HG03520 (cell line): ENCODE measurements at regions not wholly inside any gene's neighbourhood (a gene's known extent, or its start where the extent isn't known, plus 50 kb on each side); places are given as distances from the start of the nearest gene placed in this dataset.
"Not testable (repeated sequence)": the region's sequence is repeated elsewhere in the genome, so short reads cannot be mapped to it uniquely, and the experiment has no call there.

Experiments used
- ATAC-seq: cut with Tn5 transposase; IDR thresholded peaks from one replicate; pipeline ENCODE4 v1.9.1; 2021; ENCODE audit warnings: mild to moderate bottlenecking, moderate library complexity; ENCODE audit not compliant: unreplicated experiment

- ATAC-seq: no peak
Measured at GRCh38 chr4:13922873-13923645, 295.5 kb upstream of the BOD1L1 start.

- not testable (repeated sequence) for ATAC-seq
Measured at GRCh38 chr4:13924900-13925299, 297.4 kb upstream of the BOD1L1 start.

- ATAC-seq: no peak
Measured at GRCh38 chr4:13928214-13928613, 300.7 kb upstream of the BOD1L1 start.

- no peak for ATAC-seq
Measured at GRCh38 chr4:13930155-13930554, 302.6 kb upstream of the BOD1L1 start.

GRCh38 chr4:13933191-13933590, 305.7 kb upstream of the BOD1L1 start:
- no peak for ATAC-seq

- ATAC-seq: no peak
Measured at GRCh38 chr4:13938299-13938698, 310.8 kb upstream of the BOD1L1 start.

GRCh38 chr4:13940921-13941320, 313.4 kb upstream of the BOD1L1 start:
- no peak for ATAC-seq

- ATAC-seq: no peak
Measured at GRCh38 chr4:13942977-13943376, 315.5 kb upstream of the BOD1L1 start.

- ATAC-seq: no peak
Measured at GRCh38 chr4:13944095-13944511, 316.6 kb upstream of the BOD1L1 start.

- ATAC-seq: no peak
Measured at GRCh38 chr4:13947921-13948320, 320.4 kb upstream of the BOD1L1 start.

GRCh38 chr4:13950491-13950890, 323.0 kb upstream of the BOD1L1 start:
- no peak for ATAC-seq

- ATAC-seq: no peak
Measured at GRCh38 chr4:13953083-13953482, 325.6 kb upstream of the BOD1L1 start.

- ATAC-seq: no peak
Measured at GRCh38 chr4:13955551-13955950, 328.0 kb upstream of the BOD1L1 start.

GRCh38 chr4:13956947-13957346, 329.4 kb upstream of the BOD1L1 start:
- no peak for ATAC-seq

GRCh38 chr4:13957871-13958270, 330.3 kb upstream of the BOD1L1 start:
- no peak for ATAC-seq

- no peak for ATAC-seq
Measured at GRCh38 chr4:13963601-13964000, 336.1 kb upstream of the BOD1L1 start.

GRCh38 chr4:13966231-13967195, 339.0 kb upstream of the BOD1L1 start:
- ATAC-seq: no peak

GRCh38 chr4:13968723-13969122, 341.2 kb upstream of the BOD1L1 start:
- ATAC-seq: no peak

- ATAC-seq: no peak
Measured at GRCh38 chr4:13970349-13970748, 342.8 kb upstream of the BOD1L1 start.

- no peak for ATAC-seq
Measured at GRCh38 chr4:13977746-13978145, 350.2 kb upstream of the BOD1L1 start.

GRCh38 chr4:13980317-13981310, 353.1 kb upstream of the BOD1L1 start:
- ATAC-seq: peak; percentile 46
